ENCODE measurements at regions not wholly inside any gene's neighbourhood (a gene's known extent, or its start where the extent isn't known, plus 50 kb on each side); places are given as distances from the start of the nearest gene placed in this dataset.
A peak's percentile ranks its signal among the peaks of the same experiment; 100 is the strongest.
"Not testable (repeated sequence)": the region's sequence is repeated elsewhere in the genome, so short reads cannot be mapped to it uniquely, and the experiment has no call there.

DNA sequence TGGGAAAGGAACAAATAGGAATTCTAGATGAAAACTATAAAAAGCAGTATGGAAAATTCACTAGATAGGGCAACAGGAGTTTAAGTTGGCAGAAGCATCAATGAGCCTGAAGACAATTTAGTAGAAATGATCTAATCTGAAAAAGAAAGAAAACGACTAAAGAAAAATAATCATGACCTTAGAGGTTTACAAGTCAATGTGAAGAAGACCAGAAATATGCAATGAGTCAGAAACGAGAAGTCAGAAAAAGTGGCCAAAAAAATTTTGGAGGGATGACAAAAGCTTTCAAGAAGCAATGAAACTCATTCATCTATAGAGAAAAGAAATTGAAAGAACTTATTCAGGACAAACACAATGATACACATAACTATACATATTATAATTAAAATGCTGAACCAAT lies 1244.0 kb downstream of the RPIA start:
- not testable (repeated sequence) for H3K4me3 ChIP-seq; DNase-seq; H3K27ac ChIP-seq; H3K9me3 ChIP-seq (replicated peaks); H3K27me3 ChIP-seq; H3K4me1 ChIP-seq; H3K36me3 ChIP-seq

GRCh38 chr2:89936011-89936410 lies 1244.5 kb downstream of the RPIA start:
- H3K4me1 ChIP-seq; DNase-seq; H3K27me3 ChIP-seq; H3K9me3 ChIP-seq (replicated peaks); H3K27ac ChIP-seq; H3K4me3 ChIP-seq; H3K36me3 ChIP-seq: not testable (repeated sequence)

- H3K27ac ChIP-seq = not testable (repeated sequence)
Measured at GRCh38 chr2:89936559-89936958, 1245.1 kb downstream of the RPIA start.

DNA sequence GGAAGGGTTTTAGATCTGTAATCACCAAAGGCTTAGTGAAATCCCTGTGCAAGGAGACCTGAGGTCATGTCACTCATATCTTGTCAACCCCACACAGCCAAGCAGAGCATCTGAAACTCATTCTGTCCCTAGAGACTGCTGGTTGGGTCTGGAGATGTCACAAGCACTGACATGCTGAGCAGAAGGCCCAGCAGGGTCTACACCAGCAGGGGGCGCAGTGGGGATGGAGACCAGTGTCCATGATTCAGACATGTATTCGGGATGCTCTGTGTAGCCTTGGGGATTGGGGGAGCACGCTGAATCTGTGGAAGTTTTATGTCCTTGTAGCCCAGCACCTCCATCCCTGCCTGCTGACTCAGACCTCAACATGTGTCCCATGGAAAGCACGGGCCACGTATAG lies 1247.3 kb downstream of the RPIA start:
- DNase-seq = peak in 1 of 2 experiments; percentile 14
- H3K27ac ChIP-seq; H3K4me3 ChIP-seq; H3K36me3 ChIP-seq; H3K27me3 ChIP-seq; H3K4me1 ChIP-seq; H3K9me3 ChIP-seq (replicated peaks): not testable (repeated sequence)

More at GRCh38 chr2:89936559-89936958, 1245.1 kb downstream of the RPIA start:
- H3K36me3 ChIP-seq; H3K4me1 ChIP-seq; H3K4me3 ChIP-seq; H3K9me3 ChIP-seq (replicated peaks); H3K27me3 ChIP-seq; DNase-seq: not testable (repeated sequence)

DNA sequence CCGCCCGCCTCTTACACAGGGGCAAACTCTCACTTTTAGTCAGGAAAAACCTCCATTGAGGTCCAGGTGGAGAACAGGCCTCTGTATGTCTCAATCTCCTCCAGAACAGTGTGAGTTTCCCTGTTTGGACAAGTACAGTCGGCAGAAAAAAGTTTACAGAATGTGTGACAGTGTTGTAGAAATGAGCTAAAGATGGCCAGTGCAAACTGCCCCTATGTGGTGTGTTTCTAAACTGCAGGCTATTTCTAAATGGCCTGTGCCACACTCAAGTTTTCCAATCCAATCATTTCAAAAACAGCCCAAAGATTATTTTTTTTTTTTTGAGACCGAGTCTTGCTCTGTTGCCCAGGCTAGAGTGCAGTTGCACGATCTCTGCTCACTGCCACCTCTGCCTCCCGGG lies 1252.8 kb downstream of the RPIA start:
- DNase-seq; H3K27ac ChIP-seq; H3K9me3 ChIP-seq (replicated peaks); H3K4me3 ChIP-seq; H3K27me3 ChIP-seq; H3K36me3 ChIP-seq; H3K4me1 ChIP-seq: not testable (repeated sequence)

- H3K4me1 ChIP-seq = not testable (repeated sequence)
Measured at GRCh38 chr2:89945004-89945616, 1253.6 kb downstream of the RPIA start.

GRCh38 chr2:89947208-89947815 lies 1255.8 kb downstream of the RPIA start:
- not testable (repeated sequence) for DNase-seq; H3K4me1 ChIP-seq; H3K27me3 ChIP-seq; H3K36me3 ChIP-seq; H3K4me3 ChIP-seq; H3K9me3 ChIP-seq (replicated peaks); H3K27ac ChIP-seq

More at GRCh38 chr2:89945004-89945616, 1253.6 kb downstream of the RPIA start:
- H3K27ac ChIP-seq; H3K27me3 ChIP-seq; H3K9me3 ChIP-seq (replicated peaks); DNase-seq; H3K4me3 ChIP-seq; H3K36me3 ChIP-seq: not testable (repeated sequence)

DNA sequence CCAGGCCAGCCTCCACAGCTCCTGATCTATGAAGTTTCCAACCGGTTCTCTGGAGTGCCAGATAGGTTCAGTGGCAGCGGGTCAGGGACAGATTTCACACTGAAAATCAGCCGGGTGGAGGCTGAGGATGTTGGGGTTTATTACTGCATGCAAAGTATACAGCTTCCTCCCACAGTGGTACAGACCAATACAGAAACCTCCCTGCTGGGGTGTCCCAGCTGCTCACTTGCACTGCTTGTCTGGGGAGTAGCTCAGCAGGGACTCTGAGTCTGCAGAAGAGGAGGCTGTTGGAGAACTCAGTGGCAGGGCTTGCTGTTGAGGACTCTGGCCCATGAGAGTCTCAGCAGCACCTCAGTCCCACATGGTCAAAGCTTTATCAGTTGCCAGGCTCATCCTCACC lies 1256.6 kb downstream of the RPIA start:
- not testable (repeated sequence) for H3K36me3 ChIP-seq; H3K9me3 ChIP-seq (replicated peaks); H3K27ac ChIP-seq; DNase-seq; H3K4me3 ChIP-seq; H3K4me1 ChIP-seq; H3K27me3 ChIP-seq

DNA sequence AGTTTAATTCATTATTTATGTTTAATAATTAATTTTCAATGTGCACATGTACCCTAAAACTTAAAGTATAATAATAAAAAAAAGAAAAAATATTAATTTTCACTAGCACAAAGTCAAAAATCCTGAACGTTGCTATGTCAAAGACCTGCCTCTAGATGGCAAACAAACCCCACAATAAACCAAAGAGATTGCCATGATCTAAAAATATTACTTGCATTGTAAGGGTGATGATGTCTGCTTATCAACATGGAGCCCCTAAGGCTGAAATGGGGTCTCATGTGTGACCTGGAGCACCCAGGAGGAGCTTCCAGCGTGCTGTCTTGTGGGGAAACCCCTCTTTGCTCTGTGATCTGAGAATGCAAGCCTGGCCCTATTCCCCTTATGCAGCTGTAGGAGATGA lies 1259.3 kb downstream of the RPIA start:
- H3K27me3 ChIP-seq; H3K36me3 ChIP-seq; H3K4me1 ChIP-seq; DNase-seq; H3K27ac ChIP-seq; H3K4me3 ChIP-seq; H3K9me3 ChIP-seq (replicated peaks): not testable (repeated sequence)

- H3K27ac ChIP-seq; H3K9me3 ChIP-seq (replicated peaks); H3K4me1 ChIP-seq; H3K4me3 ChIP-seq; H3K27me3 ChIP-seq; H3K36me3 ChIP-seq: not testable (repeated sequence)
- DNase-seq = peak; percentile 11 to 35
Measured at GRCh38 chr2:89957236-89957635, 1265.8 kb downstream of the RPIA start.

DNA sequence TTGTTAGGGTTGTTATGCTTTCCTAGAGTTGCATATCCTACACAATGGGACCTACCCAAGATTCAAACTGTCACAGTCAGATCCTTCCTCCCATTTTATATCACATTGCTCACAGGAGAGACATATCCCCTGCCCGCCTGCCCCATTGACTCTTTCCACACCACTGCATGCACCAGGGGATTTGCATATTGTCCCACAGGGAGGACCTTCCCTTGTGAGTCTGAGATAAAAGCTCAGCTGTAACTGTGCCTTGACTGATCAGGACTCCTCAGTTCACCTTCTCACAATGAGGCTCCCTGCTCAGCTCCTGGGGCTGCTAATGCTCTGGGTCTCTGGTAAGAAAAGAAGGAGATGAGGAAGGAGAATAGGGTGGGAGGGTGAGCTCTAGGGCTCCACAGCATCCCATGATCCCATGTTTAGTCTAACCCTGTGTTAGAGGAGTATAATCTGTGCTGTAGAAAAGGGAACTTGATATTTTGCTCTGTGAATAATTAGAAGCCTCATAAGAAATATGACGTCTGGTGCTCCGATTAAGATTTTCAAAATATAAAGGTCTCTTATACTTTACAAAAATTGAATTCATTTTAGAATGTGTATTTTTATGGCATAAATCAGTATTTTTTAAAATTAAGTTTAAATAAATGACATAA lies 1268.4 kb downstream of the RPIA start:
- H3K36me3 ChIP-seq; H3K9me3 ChIP-seq (replicated peaks); H3K4me3 ChIP-seq; H3K4me1 ChIP-seq; H3K27me3 ChIP-seq; H3K27ac ChIP-seq; DNase-seq: not testable (repeated sequence)

- H3K36me3 ChIP-seq; H3K4me1 ChIP-seq; DNase-seq; H3K9me3 ChIP-seq (replicated peaks); H3K27me3 ChIP-seq; H3K4me3 ChIP-seq; H3K27ac ChIP-seq: not testable (repeated sequence)
Measured at GRCh38 chr2:89960570-89960969, 1269.1 kb downstream of the RPIA start.

GRCh38 chr2:89968567-89968966 lies 1277.1 kb downstream of the RPIA start:
- DNase-seq; H3K9me3 ChIP-seq (replicated peaks); H3K36me3 ChIP-seq; H3K27ac ChIP-seq; H3K4me1 ChIP-seq; H3K4me3 ChIP-seq; H3K27me3 ChIP-seq: not testable (repeated sequence)

DNA sequence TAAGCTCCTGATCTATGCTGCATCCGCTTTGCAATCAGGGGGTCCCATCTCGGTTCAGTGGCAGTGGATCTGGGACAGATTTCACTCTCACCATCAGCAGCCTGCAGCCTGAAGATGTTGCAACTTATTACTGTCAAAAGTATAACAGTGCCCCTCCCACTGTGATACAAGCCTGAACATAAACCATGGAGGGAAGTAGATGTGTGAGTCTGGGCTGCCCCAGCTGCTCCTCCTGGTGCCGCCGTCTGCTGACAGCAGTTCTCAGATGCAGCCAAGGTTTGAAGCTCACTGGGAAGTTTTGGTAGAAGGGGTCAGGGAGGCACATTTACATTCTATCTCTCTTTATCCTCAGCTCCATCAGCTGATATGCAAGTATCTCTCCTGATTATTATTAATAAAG lies 1277.7 kb downstream of the RPIA start:
- not testable (repeated sequence) for H3K4me1 ChIP-seq; DNase-seq; H3K36me3 ChIP-seq; H3K27me3 ChIP-seq; H3K27ac ChIP-seq; H3K4me3 ChIP-seq; H3K9me3 ChIP-seq (replicated peaks)

DNA sequence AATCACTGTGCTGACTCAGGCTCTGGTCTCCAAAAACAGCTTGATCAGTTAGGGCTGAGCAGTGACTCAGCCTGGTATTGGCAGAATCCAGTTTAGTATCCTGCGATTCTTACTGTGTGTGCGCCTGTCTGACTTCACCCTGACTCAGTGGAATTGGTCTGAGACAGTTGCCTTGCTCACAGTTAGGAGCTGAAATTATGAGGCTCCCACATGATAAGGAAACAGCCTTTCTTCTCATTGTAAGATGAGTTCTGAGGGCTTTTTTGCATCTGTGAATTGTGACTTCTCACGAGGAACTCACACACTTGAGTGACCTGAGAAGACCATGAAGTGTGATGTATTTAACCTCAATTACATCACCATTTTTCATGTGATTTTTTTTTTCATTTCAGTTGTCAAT lies 1282.4 kb downstream of the RPIA start:
- not testable (repeated sequence) for H3K4me3 ChIP-seq; H3K4me1 ChIP-seq; H3K27me3 ChIP-seq; H3K36me3 ChIP-seq; DNase-seq; H3K27ac ChIP-seq; H3K9me3 ChIP-seq (replicated peaks)

Measured in SJCRH30 (cell line).